ENCODE measurements at regions not wholly inside any gene's neighbourhood (a gene's known extent, or its start where the extent isn't known, plus 50 kb on each side); places are given as distances from the start of the nearest gene placed in this dataset.

DNA sequence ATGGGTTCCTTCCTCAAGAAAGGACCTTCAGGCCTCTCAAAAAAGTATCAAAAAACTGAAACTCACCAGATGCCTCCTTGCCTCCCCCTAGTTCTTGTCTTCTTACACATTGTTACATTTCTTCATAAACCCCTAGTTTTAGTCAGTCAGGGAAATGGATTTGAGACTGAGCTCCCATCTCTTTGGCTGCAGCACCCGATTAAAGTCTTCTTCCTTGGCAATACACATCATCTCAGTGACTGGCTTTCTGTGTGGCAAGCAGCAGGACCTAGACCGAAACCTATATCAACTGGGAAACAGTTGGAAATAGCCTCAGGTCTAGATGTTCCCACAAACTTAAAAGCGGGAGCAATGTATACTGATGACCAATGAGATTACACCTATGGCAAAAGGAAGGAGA lies 512.2 kb upstream of the PKDCC start:
- in situ Hi-C loops (cut with MboI; ENCODE audit: low sequenced_read_pairs, unreplicated experiment) = no loop called here
- no peak for DNase-seq (ENCODE audit: low spot score)
- TF ChIP-seq, protein P1, sequence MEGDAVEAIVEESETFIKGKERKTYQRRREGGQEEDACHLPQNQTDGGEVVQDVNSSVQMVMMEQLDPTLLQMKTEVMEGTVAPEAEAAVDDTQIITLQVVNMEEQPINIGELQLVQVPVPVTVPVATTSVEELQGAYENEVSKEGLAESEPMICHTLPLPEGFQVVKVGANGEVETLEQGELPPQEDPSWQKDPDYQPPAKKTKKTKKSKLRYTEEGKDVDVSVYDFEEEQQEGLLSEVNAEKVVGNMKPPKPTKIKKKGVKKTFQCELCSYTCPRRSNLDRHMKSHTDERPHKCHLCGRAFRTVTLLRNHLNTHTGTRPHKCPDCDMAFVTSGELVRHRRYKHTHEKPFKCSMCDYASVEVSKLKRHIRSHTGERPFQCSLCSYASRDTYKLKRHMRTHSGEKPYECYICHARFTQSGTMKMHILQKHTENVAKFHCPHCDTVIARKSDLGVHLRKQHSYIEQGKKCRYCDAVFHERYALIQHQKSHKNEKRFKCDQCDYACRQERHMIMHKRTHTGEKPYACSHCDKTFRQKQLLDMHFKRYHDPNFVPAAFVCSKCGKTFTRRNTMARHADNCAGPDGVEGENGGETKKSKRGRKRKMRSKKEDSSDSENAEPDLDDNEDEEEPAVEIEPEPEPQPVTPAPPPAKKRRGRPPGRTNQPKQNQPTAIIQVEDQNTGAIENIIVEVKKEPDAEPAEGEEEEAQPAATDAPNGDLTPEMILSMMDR (IDR thresholded peaks at IDR 0.05; ENCODE audit: borderline replicate concordance, control extremely low read depth, extremely low read depth, insufficient read depth, missing control alignments) = no peak

DNA sequence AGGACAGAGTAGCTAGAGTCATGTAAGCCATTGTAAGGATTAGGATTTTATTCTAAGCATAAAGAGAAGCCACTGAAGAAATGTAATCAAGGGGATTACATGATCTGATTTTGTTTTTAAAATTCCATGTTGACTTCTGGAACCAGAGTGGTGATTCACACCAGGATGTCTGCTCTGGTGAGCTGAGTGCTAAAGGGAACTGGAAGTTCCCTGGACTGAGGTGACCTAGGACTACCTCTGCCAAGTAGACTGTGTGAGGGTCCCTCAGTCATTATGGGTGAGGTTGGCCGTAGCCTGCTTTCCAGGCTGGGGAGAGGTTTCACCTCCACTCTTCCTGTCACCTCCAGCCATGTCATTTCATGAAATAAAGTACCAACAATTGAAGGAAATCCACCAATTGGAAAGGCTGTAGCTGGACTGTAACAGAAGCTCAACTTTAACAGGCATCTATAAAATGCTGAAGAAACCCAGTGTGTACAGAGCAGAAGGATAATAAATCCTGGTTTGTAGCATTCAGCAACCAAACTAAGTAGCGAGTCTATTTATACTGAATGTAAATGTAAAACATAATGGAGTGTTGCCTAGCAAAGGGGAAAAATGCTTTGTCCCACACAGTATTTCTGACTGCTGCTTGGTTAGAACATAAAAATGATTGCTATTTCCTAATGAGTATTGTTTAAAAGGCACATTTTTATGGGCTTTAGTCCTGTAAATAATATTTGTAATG lies 507.4 kb upstream of the PKDCC start:
- in situ Hi-C loops (cut with MboI; ENCODE audit: low sequenced_read_pairs, unreplicated experiment) = no loop called here
- DNase-seq (ENCODE audit: low spot score) = no peak
- TF ChIP-seq, protein P1 (IDR thresholded peaks at IDR 0.05; ENCODE audit: borderline replicate concordance, control extremely low read depth, extremely low read depth, insufficient read depth, missing control alignments) = no peak

DNA sequence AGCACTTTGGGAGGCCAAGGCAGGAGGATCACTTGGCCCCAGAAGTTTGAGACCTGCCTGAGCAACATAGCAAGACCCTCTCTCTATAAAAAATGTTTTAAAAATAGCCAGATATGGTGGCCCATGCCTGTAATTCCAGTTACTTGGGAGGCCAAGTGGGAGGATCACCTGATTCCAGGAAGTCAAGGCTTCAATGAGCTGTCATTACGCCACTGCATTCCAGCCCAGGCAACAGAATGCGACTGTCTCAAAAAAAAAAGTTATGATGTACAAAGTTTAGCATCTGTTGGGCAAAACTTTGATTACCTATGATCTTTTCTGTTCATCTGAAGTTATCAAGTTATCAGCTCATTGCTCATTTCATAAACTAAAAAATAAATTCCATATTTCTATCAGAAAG lies 504.1 kb upstream of the PKDCC start:
- TF ChIP-seq, protein P1 (IDR thresholded peaks at IDR 0.05; ENCODE audit: borderline replicate concordance, control extremely low read depth, extremely low read depth, insufficient read depth, missing control alignments) = no peak
- no peak for DNase-seq (ENCODE audit: low spot score)
- in situ Hi-C loops (cut with MboI; ENCODE audit: low sequenced_read_pairs, unreplicated experiment) = no loop called here

DNA sequence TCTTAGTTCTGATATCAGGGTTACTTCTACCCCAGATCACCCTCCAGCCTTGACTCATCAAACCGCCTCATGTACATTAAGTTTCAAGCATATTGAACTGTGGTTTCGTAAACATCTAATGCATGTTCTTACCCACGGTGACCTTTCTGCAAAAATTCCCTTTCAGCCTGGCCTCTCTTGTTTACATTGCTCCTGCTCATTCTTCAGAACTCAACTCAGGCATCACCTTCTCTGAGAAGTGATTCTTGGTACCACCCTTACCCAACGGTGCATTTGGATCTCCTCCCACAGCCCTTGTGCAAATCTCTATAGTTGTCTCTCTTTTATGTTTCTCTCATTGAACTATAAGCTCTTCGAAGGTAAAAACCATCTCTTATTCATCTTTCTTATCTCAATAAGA lies 503.1 kb upstream of the PKDCC start:
- no peak for DNase-seq (ENCODE audit: low spot score)
- in situ Hi-C loops (cut with MboI; ENCODE audit: low sequenced_read_pairs, unreplicated experiment) = no loop called here
- TF ChIP-seq, protein P1 (IDR thresholded peaks at IDR 0.05; ENCODE audit: borderline replicate concordance, control extremely low read depth, extremely low read depth, insufficient read depth, missing control alignments) = no peak

DNA sequence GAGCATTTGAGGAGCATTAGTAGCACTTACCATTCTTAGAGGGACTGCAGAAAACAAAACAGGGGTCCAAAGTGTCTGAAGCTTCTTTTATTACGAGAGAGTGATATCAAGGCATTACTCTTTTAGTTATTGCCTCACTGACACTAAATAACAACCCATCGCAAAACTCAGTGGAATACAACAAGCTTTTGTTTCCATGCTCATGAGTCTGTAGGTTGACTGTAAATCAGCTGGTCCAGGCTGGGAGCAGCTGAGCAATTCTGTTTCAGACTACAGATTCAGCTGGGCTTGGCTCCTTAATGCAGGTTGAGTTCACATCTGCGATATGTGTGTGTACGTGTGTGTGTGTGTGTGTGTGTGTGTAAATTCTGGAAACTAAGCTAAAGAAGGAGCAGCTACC lies 501.8 kb upstream of the PKDCC start:
- TF ChIP-seq, protein P1 (IDR thresholded peaks at IDR 0.05; ENCODE audit: borderline replicate concordance, control extremely low read depth, extremely low read depth, insufficient read depth, missing control alignments) = no peak
- DNase-seq (ENCODE audit: low spot score) = no peak
- in situ Hi-C loops (cut with MboI; ENCODE audit: low sequenced_read_pairs, unreplicated experiment) = no loop called here

DNA sequence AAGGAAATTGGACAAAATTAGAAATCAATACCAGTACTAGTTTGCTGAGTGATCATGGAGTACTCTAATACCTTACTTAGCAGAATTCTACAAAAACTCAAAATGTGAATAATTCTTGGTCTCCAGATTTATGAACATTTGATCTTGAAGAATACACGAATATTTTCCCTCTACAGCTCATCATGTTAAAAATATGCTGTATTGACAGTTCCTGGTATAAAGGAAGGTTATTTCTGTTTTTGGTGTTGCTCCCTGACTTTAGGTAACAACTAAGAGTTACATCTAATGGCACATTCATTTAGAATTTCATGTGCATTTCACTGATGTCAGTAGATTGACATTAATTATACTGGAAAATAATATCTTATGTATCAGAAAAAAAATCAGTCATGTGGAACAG lies 479.2 kb upstream of the PKDCC start:
- no peak for DNase-seq (ENCODE audit: low spot score)
- in situ Hi-C loops (cut with MboI; ENCODE audit: low sequenced_read_pairs, unreplicated experiment) = no loop called here
- TF ChIP-seq, protein P1 (IDR thresholded peaks at IDR 0.05; ENCODE audit: borderline replicate concordance, control extremely low read depth, extremely low read depth, insufficient read depth, missing control alignments) = no peak

Data from GM13976 (cell line).